ENCODE measurements at regions not wholly inside any gene's neighbourhood (a gene's known extent, or its start where the extent isn't known, plus 50 kb on each side); places are given as distances from the start of the nearest gene placed in this dataset.
"Not testable (repeated sequence)": the region's sequence is repeated elsewhere in the genome, so short reads cannot be mapped to it uniquely, and the experiment has no call there.

DNA sequence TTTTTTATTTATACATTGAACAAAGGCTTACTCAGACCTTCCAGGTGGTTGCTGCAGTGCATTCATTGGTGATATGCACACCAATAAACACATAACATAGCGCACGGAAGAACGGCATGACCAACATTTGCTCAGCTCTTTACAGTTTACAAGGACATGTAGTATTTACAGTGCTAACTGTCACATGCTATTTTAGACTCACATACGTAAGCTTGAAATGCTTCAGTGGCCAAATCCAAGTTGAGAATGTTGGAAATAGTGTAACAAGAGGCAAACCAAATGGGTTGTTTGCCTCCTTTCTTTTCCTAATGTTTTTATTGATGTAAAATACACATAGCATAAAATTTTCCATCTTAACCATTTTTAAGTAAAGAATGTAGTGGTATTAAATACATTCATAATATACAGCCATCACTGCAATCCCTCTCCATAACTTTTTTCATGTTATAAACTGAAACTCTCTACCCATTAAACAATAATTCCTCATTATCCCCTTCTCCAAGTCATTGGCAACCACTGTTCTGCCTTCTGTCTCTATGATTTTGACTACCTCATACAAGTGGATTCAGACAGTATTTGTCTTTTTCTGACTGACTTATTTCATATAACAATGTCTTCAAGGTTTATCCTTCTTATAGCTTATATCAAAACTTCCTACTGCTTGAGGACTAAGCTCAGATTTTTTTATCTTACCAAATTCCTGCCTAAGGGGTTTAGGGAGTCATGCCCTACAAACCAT lies 1722.9 kb upstream of the AGA start:
- TF ChIP-seq, protein P1, sequence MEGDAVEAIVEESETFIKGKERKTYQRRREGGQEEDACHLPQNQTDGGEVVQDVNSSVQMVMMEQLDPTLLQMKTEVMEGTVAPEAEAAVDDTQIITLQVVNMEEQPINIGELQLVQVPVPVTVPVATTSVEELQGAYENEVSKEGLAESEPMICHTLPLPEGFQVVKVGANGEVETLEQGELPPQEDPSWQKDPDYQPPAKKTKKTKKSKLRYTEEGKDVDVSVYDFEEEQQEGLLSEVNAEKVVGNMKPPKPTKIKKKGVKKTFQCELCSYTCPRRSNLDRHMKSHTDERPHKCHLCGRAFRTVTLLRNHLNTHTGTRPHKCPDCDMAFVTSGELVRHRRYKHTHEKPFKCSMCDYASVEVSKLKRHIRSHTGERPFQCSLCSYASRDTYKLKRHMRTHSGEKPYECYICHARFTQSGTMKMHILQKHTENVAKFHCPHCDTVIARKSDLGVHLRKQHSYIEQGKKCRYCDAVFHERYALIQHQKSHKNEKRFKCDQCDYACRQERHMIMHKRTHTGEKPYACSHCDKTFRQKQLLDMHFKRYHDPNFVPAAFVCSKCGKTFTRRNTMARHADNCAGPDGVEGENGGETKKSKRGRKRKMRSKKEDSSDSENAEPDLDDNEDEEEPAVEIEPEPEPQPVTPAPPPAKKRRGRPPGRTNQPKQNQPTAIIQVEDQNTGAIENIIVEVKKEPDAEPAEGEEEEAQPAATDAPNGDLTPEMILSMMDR (IDR thresholded peaks at IDR 0.05; ENCODE audit: low read depth, low read length, missing control alignments) = no peak
- no peak for DNase-seq (ENCODE audit: extremely low read depth, low read depth)
- H3K4me3 ChIP-seq (replicated peaks; ENCODE audit: low read depth, low read length) = no peak overlapping the region

DNA sequence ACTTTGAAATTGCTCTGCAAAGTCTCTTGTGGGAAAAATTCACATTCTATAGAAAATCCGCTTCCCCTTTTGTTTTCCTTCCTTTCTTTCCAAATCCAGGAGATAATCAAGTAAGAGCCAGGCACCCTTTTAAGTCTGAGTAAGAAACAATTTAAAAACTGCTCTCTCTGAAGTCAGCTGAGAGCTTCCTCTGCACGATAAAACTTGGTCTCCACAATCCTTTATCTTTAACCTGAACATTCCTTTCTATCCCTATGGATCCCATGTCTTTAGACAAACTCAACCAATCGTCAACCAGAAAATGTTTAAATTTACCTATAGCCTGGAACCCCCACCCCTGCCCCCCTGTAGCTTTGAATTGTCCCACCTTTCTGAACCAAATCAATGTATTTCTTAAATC lies 1723.6 kb upstream of the AGA start:
- DNase-seq (ENCODE audit: extremely low read depth, low read depth) = no peak
- TF ChIP-seq, protein P1 (IDR thresholded peaks at IDR 0.05; ENCODE audit: low read depth, low read length, missing control alignments) = no peak
- no peak overlapping the region for H3K4me3 ChIP-seq (replicated peaks; ENCODE audit: low read depth, low read length)

DNA sequence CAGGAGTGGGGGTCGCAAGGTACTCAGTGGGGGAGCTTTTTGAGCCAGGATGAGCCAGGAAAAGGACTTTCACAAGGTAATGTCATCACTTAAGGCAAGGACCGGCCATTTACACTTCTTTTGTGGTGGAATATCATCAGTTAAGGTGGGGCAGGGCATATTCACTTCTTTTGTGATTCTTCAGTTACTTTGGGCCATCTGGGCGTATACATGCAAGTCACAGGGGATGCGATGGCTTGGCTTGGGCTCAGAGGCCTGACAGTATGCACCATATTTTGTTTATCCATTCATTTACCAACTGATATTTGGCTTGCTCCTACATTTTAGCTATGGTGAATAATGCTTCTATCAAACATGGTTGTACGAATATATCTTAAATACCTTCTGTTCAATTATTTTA lies 1728.1 kb upstream of the AGA start:
- not testable (repeated sequence) for DNase-seq (ENCODE audit: extremely low read depth, low read depth); H3K4me3 ChIP-seq (replicated peaks; ENCODE audit: low read depth, low read length)

DNA sequence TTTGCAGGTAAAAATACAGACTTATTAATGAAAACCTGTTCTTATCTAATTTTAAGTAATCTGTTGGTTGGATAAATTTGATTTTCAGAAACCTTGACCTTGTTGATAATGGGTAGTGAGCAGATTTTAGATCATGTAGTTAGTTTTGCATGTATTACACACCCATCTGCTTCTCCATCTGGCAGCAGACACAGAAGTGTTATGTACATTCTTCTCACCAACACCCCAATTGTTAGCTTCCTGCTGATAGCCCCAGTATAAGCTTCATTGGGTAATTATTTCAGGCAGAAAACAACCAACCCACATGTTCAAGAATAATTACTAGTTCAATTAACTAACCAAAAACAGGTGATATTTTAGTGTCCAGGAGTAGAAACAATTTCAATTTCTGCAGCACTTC lies 1740.5 kb upstream of the AGA start:
- TF ChIP-seq, protein P1 (IDR thresholded peaks at IDR 0.05; ENCODE audit: low read depth, low read length, missing control alignments) = no peak
- DNase-seq (ENCODE audit: extremely low read depth, low read depth) = no peak
- no peak overlapping the region for H3K4me3 ChIP-seq (replicated peaks; ENCODE audit: low read depth, low read length)

DNA sequence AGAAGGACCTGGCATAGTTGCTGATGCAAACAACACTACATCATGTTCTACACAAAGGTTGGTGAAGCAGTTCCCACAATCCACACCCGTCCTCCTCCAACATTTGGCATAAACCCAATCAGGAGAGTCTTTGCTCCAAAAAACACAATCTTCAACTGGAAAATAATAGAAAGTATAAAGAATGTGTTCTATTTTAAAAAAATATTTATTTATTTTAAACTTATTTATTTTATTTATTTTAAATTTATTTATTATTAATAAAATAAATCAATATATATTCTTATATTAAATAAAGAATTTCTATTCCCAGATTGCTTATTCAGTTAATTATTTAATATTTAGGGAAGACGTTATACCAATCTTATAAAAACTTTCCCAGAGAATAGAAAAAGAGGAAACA lies 1753.7 kb upstream of the AGA start:
- no peak for DNase-seq (ENCODE audit: extremely low read depth, low read depth)

DNA sequence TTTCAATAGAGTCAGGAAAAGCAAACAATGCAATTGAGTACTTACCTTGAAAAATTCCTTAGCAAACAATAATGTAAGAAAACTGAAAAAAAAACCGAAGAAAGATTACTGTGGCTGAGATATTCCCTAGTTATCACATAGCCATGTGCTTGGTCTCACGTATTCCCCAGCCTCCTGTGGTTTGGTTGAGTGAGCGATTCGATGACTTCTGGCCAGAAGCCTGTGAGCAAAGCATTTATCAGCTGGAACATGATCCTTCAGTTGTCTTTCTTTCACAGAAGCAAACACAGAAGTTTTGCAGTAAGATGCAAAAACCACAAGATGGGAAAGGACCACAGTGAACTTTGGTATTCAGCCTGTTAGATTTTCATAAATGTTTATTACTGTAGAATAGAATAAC lies 1754.3 kb upstream of the AGA start:
- TF ChIP-seq, protein P1 (IDR thresholded peaks at IDR 0.05; ENCODE audit: low read depth, low read length, missing control alignments) = no peak
- H3K4me3 ChIP-seq (replicated peaks; ENCODE audit: low read depth, low read length) = no peak overlapping the region
- no peak for DNase-seq (ENCODE audit: extremely low read depth, low read depth)

More for the DNA sequence above, 1753.7 kb upstream of the AGA start:
- TF ChIP-seq, protein P1 (IDR thresholded peaks at IDR 0.05; ENCODE audit: low read depth, low read length, missing control alignments) = no peak
- H3K4me3 ChIP-seq (replicated peaks; ENCODE audit: low read depth, low read length) = no peak overlapping the region

DNA sequence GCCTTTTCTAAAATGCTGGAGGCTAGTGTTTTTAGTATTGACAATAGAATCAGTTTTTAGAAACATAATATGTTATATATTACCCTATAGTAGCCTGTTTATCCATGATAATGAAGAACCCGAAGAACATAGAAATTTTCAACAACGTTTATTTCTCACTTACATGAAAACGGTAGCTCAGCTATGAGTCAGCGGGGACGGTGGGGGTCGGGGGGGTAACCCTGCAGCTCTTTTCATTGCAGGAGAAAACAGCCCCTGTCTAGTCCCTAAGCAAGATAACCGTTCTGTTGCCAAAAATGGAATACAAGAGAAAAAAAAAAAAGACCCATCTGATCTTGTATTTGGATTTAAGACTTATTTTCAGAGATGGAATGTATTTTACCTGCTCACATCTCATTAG lies 1758.4 kb upstream of the AGA start:
- DNase-seq (ENCODE audit: extremely low read depth, low read depth) = no peak
- no peak overlapping the region for H3K4me3 ChIP-seq (replicated peaks; ENCODE audit: low read depth, low read length)
- TF ChIP-seq, protein P1 (IDR thresholded peaks at IDR 0.05; ENCODE audit: low read depth, low read length, missing control alignments) = no peak

Data from HFF-Myc (cell line).